A549 (cell line): ENCODE measurements at regions not wholly inside any gene's neighbourhood (a gene's known extent, or its start where the extent isn't known, plus 50 kb on each side); places are given as distances from the start of the nearest gene placed in this dataset.
A peak's percentile ranks its signal among the peaks of the same experiment; 100 is the strongest.

Experiments
- ATAC-seq, 2 experiments: fragments of 200-7000 bp in 1 of 2; fragments of >200 bp in 1 of 2; cut with Nextera tagmentation in 1 of 2; cut with Tn5 transposase in 1 of 2; 3 replicates each; pipeline versions ENCODE4 v1.8.0 to v1.9.1; 2018 to 2020; ENCODE audit warnings: mild to moderate bottlenecking in 1 of 2, moderate library complexity in 1 of 2
- CTCF ChIA-PET: fragments of 300-600 bp; sonication (Branson Sonifier 250); formaldehyde crosslinking; extraction: SDS; loops from one replicate; lab custom pipeline; 2021; ENCODE audit warnings: antibody characterized with exemption, inconsistent platforms; lab: Yijun Ruan, JAX
- POLR2A ChIA-PET: fragments of 350-600 bp; formaldehyde crosslinking; extraction: SDS; loops from one replicate; lab custom pipeline; 2021; ENCODE audit warnings: antibody characterized with exemption, inconsistent platforms; lab: Yijun Ruan, JAX
- DNase-seq, 2 experiments: peaks; one replicate each; pipeline versions ENCODE4 v3.0.0 to v3.0.0-alpha.2; 2011 to 2016; ENCODE audit warnings: low read depth in 1 of 2, low spot score in 1 of 2
- FAIRE-seq: peaks from 2 replicates; lab custom pipeline; 2011; peaks lifted over from hg19 to GRCh38; lab: Jason Lieb, UNC
- H3K27ac ChIP-seq, 2 experiments: fragments of >200 bp; sonication (Bioruptor Twin); formaldehyde crosslinking; 3 replicates each; pipeline ENCODE4 v1.5.1; 2016 to 2017
- H3K4me1 ChIP-seq: fragments of >200 bp; sonication (Bioruptor Twin); formaldehyde crosslinking; 3 replicates; pipeline ENCODE4 v1.6.1; 2016
- H3K4me2 ChIP-seq: fragments of >200 bp; sonication (Bioruptor Twin); formaldehyde crosslinking; 3 replicates; pipeline ENCODE4 v1.6.1; 2016
- H3K4me3 ChIP-seq: fragments of >200 bp; sonication (Bioruptor Twin); formaldehyde crosslinking; 3 replicates; pipeline ENCODE4 v1.5.1; 2016
- H3K9me3 ChIP-seq: fragments of >200 bp; sonication (Bioruptor Twin); formaldehyde crosslinking; 3 replicates; pipeline ENCODE4 v1.6.1; 2016
- CBX8 ChIP-seq: fragments of 200-600 bp; sonication (generic); IDR thresholded peaks from 2 replicates; pipeline ENCODE4 v1.6.1; 2016
- CHD2 ChIP-seq: fragments of 150-350 bp; IDR thresholded peaks from 2 replicates; pipeline ENCODE4 v1.6.1; 2014; ENCODE audit warnings: low read length; ENCODE audit not compliant: partially characterized antibody
- EHMT2 ChIP-seq: fragments of 200-600 bp; sonication (generic); IDR thresholded peaks from 2 replicates; pipeline ENCODE4 v1.6.1; 2016; ENCODE audit warnings: antibody characterized with exemption, low read depth, mild to moderate bottlenecking, moderate library complexity
- FOSL2 ChIP-seq, 2 experiments: fragments of 450-650 bp in 1 of 2; fragments of >200 bp in 1 of 2; sonication (Bioruptor Twin) in 1 of 2; formaldehyde crosslinking; IDR thresholded peaks; 2 replicates each; pipeline versions ENCODE4 v1.5.0 to v1.6.1; 2016 to 2020; ENCODE audit warnings: mild to moderate bottlenecking in 1 of 2, moderate library complexity in 1 of 2
- GATA3 ChIP-seq: IDR thresholded peaks from 2 replicates; pipeline ENCODE4 v1.6.1; 2012; ENCODE audit warnings: borderline replicate concordance
- HDAC2 ChIP-seq: fragments of 200-600 bp; sonication (generic); IDR thresholded peaks from 2 replicates; pipeline ENCODE4 v1.6.1; 2016
- HOXB13 ChIP-seq: fragments of 250-450 bp; sonication (Bioruptor Pico); IDR thresholded peaks from 2 replicates; pipeline ENCODE4 v1.5.0; 2020; ENCODE audit warnings: low read depth, mild to moderate bottlenecking, moderate library complexity
- HOXB5 ChIP-seq: fragments of 250-450 bp; sonication (Bioruptor Pico); IDR thresholded peaks from 2 replicates; pipeline ENCODE4 v1.5.0; 2020; ENCODE audit warnings: mild to moderate bottlenecking, moderate library complexity
- KDM1A ChIP-seq: fragments of 200-600 bp; sonication (generic); IDR thresholded peaks from 2 replicates; pipeline ENCODE4 v1.6.1; 2016; ENCODE audit warnings: low read depth, mild to moderate bottlenecking
- MAFK ChIP-seq: fragments of 450-650 bp; IDR thresholded peaks from 2 replicates; pipeline ENCODE4 v1.6.1; 2014; ENCODE audit not compliant: partially characterized antibody
- MAX ChIP-seq: IDR thresholded peaks from 2 replicates; pipeline ENCODE4 v1.6.1; 2012
- MYC ChIP-seq: IDR thresholded peaks from 2 replicates; pipeline ENCODE4 v1.6.1; 2012; ENCODE audit warnings: mild to moderate bottlenecking, inconsistent platforms, low read length, improper control_type of control experiment, borderline replicate concordance
- PBX3 ChIP-seq: IDR thresholded peaks from 2 replicates; pipeline ENCODE4 v1.6.1; 2012
- POLR2A ChIP-seq: IDR thresholded peaks from 2 replicates; pipeline ENCODE4 v1.6.1; 2012; ENCODE audit warnings: mild to moderate bottlenecking, low read length
- POLR2AphosphoS2 ChIP-seq: conservative IDR thresholded peaks from 2 replicates; pipeline ENCODE4 v1.6.1; 2012; ENCODE audit warnings: low read length, improper control_type of control experiment, inconsistent platforms
- RAD21 ChIP-seq, 2 experiments: fragments of >200 bp in 1 of 2; sonication (Bioruptor Twin) in 1 of 2; formaldehyde crosslinking in 1 of 2; IDR thresholded peaks in 1 of 2; conservative IDR thresholded peaks in 1 of 2; 2 replicates in 1 of 2; 3 replicates in 1 of 2; pipeline ENCODE4 v1.6.1; 2012 to 2018; ENCODE audit warnings: inconsistent platforms in 1 of 2
- RCOR1 ChIP-seq: fragments of 150-350 bp; IDR thresholded peaks from 2 replicates; pipeline ENCODE4 v1.6.1; 2014; ENCODE audit warnings: antibody characterized with exemption, low read length, low read depth
- SMC3 ChIP-seq: fragments of >200 bp; sonication (Bioruptor Twin); formaldehyde crosslinking; IDR thresholded peaks from 3 replicates; pipeline ENCODE4 v1.6.1; 2018; ENCODE audit warnings: inconsistent platforms
- TFCP2L1 ChIP-seq: fragments of 250-450 bp; sonication (Bioruptor Pico); IDR thresholded peaks from 2 replicates; pipeline ENCODE4 v1.5.0; 2021; ENCODE audit warnings: mild to moderate bottlenecking
- ZNF302 ChIP-seq: fragments of 250-450 bp; sonication (Bioruptor Pico); IDR thresholded peaks from 2 replicates; pipeline ENCODE4 v1.9.0; 2021; ENCODE audit warnings: inconsistent platforms, mild to moderate bottlenecking, moderate library complexity
- ZSCAN20 ChIP-seq: fragments of 250-450 bp; sonication (Bioruptor Pico); IDR thresholded peaks from 2 replicates; pipeline ENCODE4 v1.8.0; 2022; ENCODE audit warnings: mild to moderate bottlenecking, moderate library complexity
- WGBS: methylation state at CpG from one replicate; pipeline ENCODE4 v1.1.6; 2017; ENCODE audit errors: missing lambda C conversion rate; 5-methylcytosine and 5-hydroxymethylcytosine counted together
- TF ChIP-seq, protein P1 (sequence below): fragments of >200 bp; sonication (Bioruptor Twin); formaldehyde crosslinking; IDR thresholded peaks from 3 replicates; pipeline ENCODE4 v1.5.1; 2016
- TF ChIP-seq, protein P2 (sequence below): fragments of 250-450 bp; sonication (Bioruptor Pico); IDR thresholded peaks from 2 replicates; pipeline ENCODE4 v1.5.0; 2020; ENCODE audit warnings: low read depth, mild to moderate bottlenecking, moderate library complexity
- TF ChIP-seq, protein P3 (sequence below): fragments of >200 bp; sonication (Bioruptor Twin); formaldehyde crosslinking; IDR thresholded peaks from 2 replicates; pipeline ENCODE4 v1.6.1; 2016

DNA sequence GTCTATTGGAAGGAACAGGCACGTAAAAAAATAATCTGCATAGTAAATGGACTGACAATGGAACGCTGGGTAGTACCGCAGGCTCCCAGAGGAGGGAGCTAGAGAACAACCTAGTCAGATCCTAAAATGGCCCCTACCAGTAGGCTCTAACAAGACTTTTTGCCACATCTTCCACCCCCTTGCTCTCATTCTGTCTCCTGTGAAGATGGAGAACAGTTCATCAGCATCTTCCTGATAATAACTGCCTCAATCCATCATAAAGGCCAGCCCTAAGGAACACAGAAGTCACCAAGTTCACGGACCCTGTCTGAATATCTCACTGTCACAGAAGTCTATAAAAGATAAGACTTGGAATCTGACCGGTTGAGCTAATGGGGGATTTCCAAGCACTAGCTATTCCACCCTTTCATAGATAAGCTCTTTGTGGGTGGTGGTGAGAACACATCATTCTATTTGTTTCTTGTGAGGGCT lies 133.4 kb downstream of the SLC1A3 start:
- CTCF ChIA-PET, result interaction anchor here (0.6 to 3.6 kb wide), 10 partner anchors 9 to 332 kb away, joined by 3 to 27 read pairs (median 4); no protein-coding TSS in a partner anchor
- DNase-seq, result peak; percentile 47 to 72
- Histone ChIP-seq H3K4me2 (no peak overlapping the region), H3K4me3 (no peak overlapping the region), H3K4me1 (0 out of 3 replicates have a peak, but pooled peaks cover 4% of the 10 kb centered on the region), H3K9me3 (no peaks in the 10 kb centered on the region), H3K27ac (no peak overlapping the region)
- ATAC-seq, result peak; percentile 37 to 62; a peak in 3 of 6 replicates
- POLR2A ChIA-PET, result no interaction called here
- 34% methylated on average over 5 of the region's 5 CpGs for WGBS
- no peak for FAIRE-seq
- TF ChIP-seq FOSL2 (IDR thresholded peaks at IDR 0.05), result no peak
- no peak for TF ChIP-seq FOSL2 (CRISPR knock-in tag; IDR thresholded peaks at IDR 0.05)
- TF ChIP-seq MAFK, result no peak
- TF ChIP-seq CHD2, result no peak
- TF ChIP-seq TFCP2L1 (CRISPR knock-in tag), result no peak
- TF ChIP-seq RAD21 (conservative IDR thresholded peaks at IDR 0.05 in 1 of 2, IDR thresholded peaks at IDR 0.05 in 1 of 2), result peak in 1 of 2 experiments; percentile 51; a peak in 3 of 5 replicates
- TF ChIP-seq ZSCAN20, result no peak
- TF ChIP-seq, protein P1, sequence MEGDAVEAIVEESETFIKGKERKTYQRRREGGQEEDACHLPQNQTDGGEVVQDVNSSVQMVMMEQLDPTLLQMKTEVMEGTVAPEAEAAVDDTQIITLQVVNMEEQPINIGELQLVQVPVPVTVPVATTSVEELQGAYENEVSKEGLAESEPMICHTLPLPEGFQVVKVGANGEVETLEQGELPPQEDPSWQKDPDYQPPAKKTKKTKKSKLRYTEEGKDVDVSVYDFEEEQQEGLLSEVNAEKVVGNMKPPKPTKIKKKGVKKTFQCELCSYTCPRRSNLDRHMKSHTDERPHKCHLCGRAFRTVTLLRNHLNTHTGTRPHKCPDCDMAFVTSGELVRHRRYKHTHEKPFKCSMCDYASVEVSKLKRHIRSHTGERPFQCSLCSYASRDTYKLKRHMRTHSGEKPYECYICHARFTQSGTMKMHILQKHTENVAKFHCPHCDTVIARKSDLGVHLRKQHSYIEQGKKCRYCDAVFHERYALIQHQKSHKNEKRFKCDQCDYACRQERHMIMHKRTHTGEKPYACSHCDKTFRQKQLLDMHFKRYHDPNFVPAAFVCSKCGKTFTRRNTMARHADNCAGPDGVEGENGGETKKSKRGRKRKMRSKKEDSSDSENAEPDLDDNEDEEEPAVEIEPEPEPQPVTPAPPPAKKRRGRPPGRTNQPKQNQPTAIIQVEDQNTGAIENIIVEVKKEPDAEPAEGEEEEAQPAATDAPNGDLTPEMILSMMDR, result peak; percentile 46
- no peak for TF ChIP-seq CBX8
- TF ChIP-seq SMC3, result 0 out of 3 replicates have a peak, but pooled peaks have one; percentile 26
- no peak for TF ChIP-seq GATA3
- TF ChIP-seq PBX3, result no peak

DNA sequence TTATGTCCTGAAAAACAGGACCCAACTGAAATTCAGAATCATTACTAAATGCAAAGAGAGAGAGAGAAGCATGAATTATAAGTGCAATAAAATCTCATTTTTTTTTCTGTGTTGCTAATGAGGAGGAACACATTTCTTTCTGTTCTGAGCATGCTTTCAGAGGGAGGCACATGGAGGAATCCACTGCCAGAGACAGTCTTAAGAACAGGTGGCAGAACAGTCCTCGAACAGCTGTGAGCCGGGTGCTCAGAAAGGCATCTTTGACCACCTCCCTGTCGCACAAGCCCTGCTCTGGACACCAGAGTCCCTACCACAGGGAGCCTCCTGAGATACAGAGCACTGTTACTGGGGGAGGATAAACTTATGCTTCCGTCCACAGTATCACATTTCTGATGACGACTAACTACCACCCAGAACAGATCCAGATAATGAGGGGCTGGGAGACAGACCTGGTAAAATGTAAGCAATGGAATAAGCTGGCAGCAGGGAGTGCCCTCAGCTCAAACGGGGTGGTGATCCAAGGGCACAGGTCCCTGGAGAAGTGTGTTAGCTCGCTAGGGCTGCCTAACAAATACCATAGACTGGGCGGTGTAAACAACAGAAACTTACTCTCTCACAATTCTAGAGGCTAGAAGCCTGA lies 134.0 kb downstream of the SLC1A3 start:
- Histone ChIP-seq H3K27ac (no peak overlapping the region), H3K4me1 (0 out of 3 replicates have a peak, but pooled peaks cover 4% of the 10 kb centered on the region), H3K9me3 (no peaks in the 10 kb centered on the region), H3K4me2 (no peak overlapping the region), H3K4me3 (no peak overlapping the region)
- FAIRE-seq (no peak), ATAC-seq (no peak), DNase-seq (no peak)
- ChIA-PET CTCF (interaction anchor here (0.6 to 3.6 kb wide), 10 partner anchors 10 to 331 kb away, joined by 3 to 27 read pairs (median 4); no protein-coding TSS in a partner anchor), POLR2A (no interaction called here)
- TF ChIP-seq TFCP2L1 (CRISPR knock-in tag) (no peak), MAX (no peak), RCOR1 (no peak), KDM1A (no peak), ZNF302 (no peak), CHD2 (no peak), MYC (no peak), POLR2A (no peak), HOXB5 (no peak), RAD21 (conservative IDR thresholded peaks at IDR 0.05 in 1 of 2, IDR thresholded peaks at IDR 0.05 in 1 of 2) (no peak), EHMT2 (no peak), HOXB13 (no peak), POLR2AphosphoS2 (no peak), HDAC2 (no peak)
- TF ChIP-seq, protein P2, sequence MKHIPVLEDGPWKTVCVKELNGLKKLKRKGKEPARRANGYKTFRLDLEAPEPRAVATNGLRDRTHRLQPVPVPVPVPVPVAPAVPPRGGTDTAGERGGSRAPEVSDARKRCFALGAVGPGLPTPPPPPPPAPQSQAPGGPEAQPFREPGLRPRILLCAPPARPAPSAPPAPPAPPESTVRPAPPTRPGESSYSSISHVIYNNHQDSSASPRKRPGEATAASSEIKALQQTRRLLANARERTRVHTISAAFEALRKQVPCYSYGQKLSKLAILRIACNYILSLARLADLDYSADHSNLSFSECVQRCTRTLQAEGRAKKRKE (CRISPR knock-in tag), result no peak
- TF ChIP-seq, protein P3, sequence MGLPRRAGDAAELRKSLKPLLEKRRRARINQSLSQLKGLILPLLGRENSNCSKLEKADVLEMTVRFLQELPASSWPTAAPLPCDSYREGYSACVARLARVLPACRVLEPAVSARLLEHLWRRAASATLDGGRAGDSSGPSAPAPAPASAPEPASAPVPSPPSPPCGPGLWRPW, result no peak
- 53% methylated on average over 8 of the region's 8 CpGs for WGBS
